ENCODE measurements at regions not wholly inside any gene's neighbourhood (a gene's known extent, or its start where the extent isn't known, plus 50 kb on each side); places are given as distances from the start of the nearest gene placed in this dataset.
A peak's percentile ranks its signal among the peaks of the same experiment; 100 is the strongest.

DNA sequence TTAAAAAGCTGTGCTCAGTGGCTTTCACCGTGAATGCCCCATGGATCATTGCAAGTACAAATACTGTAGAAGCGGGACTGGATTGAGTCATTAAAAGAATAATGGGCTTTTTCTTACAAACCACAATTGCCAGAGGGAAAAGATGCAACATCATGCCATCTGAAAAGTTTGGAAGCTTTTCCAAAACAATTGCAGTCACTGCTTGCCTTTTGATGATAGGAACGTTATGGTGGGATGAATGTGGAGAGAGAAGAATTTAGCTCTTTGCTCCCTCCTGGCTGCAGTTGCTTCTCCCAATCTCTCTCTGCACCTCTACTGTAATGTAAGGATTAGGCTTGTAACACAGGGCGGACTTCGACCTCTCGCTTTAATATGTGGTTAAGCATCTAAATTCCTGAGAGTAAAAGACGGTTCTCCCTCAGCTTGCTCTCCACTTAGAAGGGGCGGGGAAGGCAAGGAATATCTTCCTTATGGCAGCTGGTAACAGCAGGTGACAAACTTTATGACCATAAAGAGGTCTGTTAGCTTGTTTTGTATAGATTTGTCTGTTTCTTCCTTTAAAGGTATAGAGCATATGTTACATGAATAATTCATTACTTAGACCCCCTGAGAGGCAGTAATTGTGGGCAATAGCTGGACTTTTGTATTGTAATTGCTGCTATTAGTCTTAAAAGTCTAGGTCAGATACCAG lies 376.1 kb downstream of the UTRN start:
- ChIA-PET CTCF (ENCODE audit: partially characterized antibody) (interaction anchor here (0.6 to 2.6 kb wide), 5 partner anchors 43 to 513 kb away, joined by 3 to 6 read pairs (median 3); no protein-coding TSS in a partner anchor), POLR2A (ENCODE audit: partially characterized antibody) (interaction anchor here (1.5 kb wide), 1 partner anchor 41 kb away, joined by 4 read pairs; no protein-coding TSS in a partner anchor)
- Histone ChIP-seq H3K9me3 (ENCODE audit: insufficient read depth in 2 of 2, low read depth in 1 of 2, low read length in 1 of 2) (no peaks in the 10 kb centered on the region), H3K4ac (replicated peaks; ENCODE audit: insufficient read length, low read depth, low read length) (no peak overlapping the region), H3K18ac (ENCODE audit: extremely low read depth, low read length) (no peak overlapping the region; the same call in 1 of the 2 replicates), H2AK5ac (ENCODE audit: low read depth, low read length) (no peak overlapping the region), H3K23ac (ENCODE audit: insufficient read length) (no peak overlapping the region), H4K8ac (ENCODE audit: extremely low read depth, insufficient read depth, low read length) (no peak overlapping the region), H2AFZ (ENCODE audit: low read length) (no peak overlapping the region), H2BK120ac (replicated peaks; ENCODE audit: low read depth, low read length) (no peak overlapping the region), H2BK15ac (ENCODE audit: low read length) (no peak overlapping the region), H2BK20ac (ENCODE audit: low read length) (no peak overlapping the region), H3K4me2 (ENCODE audit: insufficient read depth in 1 of 2, low read depth in 2 of 2, low read length in 2 of 2) (peak overlapping the region; percentile 63 to 82), H4K20me1 (replicated peaks in 1 of 2; ENCODE audit: control insufficient read depth in 1 of 2, insufficient read depth in 2 of 2, low read length in 2 of 2) (no peaks in the 10 kb centered on the region), H3K14ac (ENCODE audit: insufficient read length) (no peak overlapping the region), H3K27ac (ENCODE audit: low read depth, low read length) (no peak overlapping the region), H3K56ac (replicated peaks; ENCODE audit: insufficient read length, low read depth, low read length) (no peak overlapping the region), H2BK12ac (ENCODE audit: low read depth, low read length) (no peak overlapping the region), H2BK5ac (ENCODE audit: low read depth, low read length) (no peak overlapping the region), H4K91ac (replicated peaks; ENCODE audit: insufficient read length, low read length) (no peak overlapping the region), H3K79me2 (ENCODE audit: control insufficient read depth in 1 of 2, insufficient read depth in 2 of 2, low read length in 2 of 2) (peaks cover 0 to 47% of the 10 kb centered on the region in 2 experiments; a peak in 2 of 4 replicates), H3K4me3 (ENCODE audit: extremely low read depth in 1 of 4, insufficient read depth in 2 of 4, low read depth in 3 of 4, low read length in 4 of 4) (peak overlapping the region; percentile 14 to 55 (median 25); a peak in 6 of 8 replicates), H3K23me2 (ENCODE audit: low read depth, low read length) (no peaks in the 10 kb centered on the region), H3K27me3 (replicated peaks in 1 of 4; ENCODE audit: control insufficient read depth in 3 of 4, extremely low read depth in 1 of 4, insufficient read depth in 3 of 4, low read length in 3 of 4) (no peaks in the 10 kb centered on the region), H3K4me1 (replicated peaks in 1 of 4; ENCODE audit: control insufficient read depth in 3 of 4, insufficient read depth in 4 of 4, low read length in 3 of 4) (peaks cover 8 to 45% (median 27%) of the 10 kb centered on the region in 4 experiments), H3K79me1 (ENCODE audit: low read depth, low read length) (no peaks in the 10 kb centered on the region; the same call in 1 of the 2 replicates), H3K36me3 (ENCODE audit: control insufficient read depth in 2 of 4, insufficient read depth in 4 of 4, low read length in 3 of 4) (no peaks in the 10 kb centered on the region), H3K9ac (replicated peaks in 1 of 4; ENCODE audit: extremely low read depth in 1 of 4, low read depth in 3 of 4, low read length in 3 of 4) (peak overlapping the region in 1 of 4 experiments; percentile 31; a peak in 1 of 7 replicates), H4K5ac (ENCODE audit: insufficient read length, low read depth, low read length) (no peak overlapping the region)
- no peak for DNase-seq (ENCODE audit: low read depth in 1 of 2, low spot score in 2 of 2)
- peak; percentile 60 for FAIRE-seq
- 0 out of 2 replicates have a peak, but pooled peaks have one; percentile 49 for TF ChIP-seq TEAD4 (IDR thresholded peaks at IDR 0.05; ENCODE audit: low read depth, low read length)
- 0 out of 4 replicates have a peak, but pooled peaks of 1 of the 2 experiments have one; percentile 34 for TF ChIP-seq SIN3A (conservative IDR thresholded peaks at IDR 0.05 in 1 of 2, IDR thresholded peaks at IDR 0.05 in 1 of 2; ENCODE audit: low read depth in 1 of 2, low read length in 2 of 2)
- TF ChIP-seq GTF2F1 (IDR thresholded peaks at IDR 0.05; ENCODE audit: borderline replicate concordance, low read depth, low read length), result no peak
- TF ChIP-seq NANOG (IDR thresholded peaks at IDR 0.05; ENCODE audit: insufficient read depth, low read depth, low read length, poor library complexity, severe bottlenecking), result peak; percentile 57
- no peak for TF ChIP-seq HDAC6 (IDR thresholded peaks at IDR 0.05; ENCODE audit: low read depth, low read length)
- peak; percentile 21 to 23; a peak in 2 of 4 replicates for TF ChIP-seq RAD21 (IDR thresholded peaks at IDR 0.05 in 1 of 2, conservative IDR thresholded peaks at IDR 0.05 in 1 of 2; ENCODE audit: low read depth in 2 of 2, low read length in 2 of 2)
- no peak for TF ChIP-seq POU5F1 (IDR thresholded peaks at IDR 0.05; ENCODE audit: low read depth, low read length)
- WGBS, 2 experiments (ENCODE audit: extremely low coverage in 1 of 2, insufficient coverage in 1 of 2, insufficient read length in 1 of 2, insufficient replicate concordance in 2 of 2, low coverage in 1 of 2, low lambda C conversion rate in 2 of 2, missing lambda C conversion rate in 1 of 2), result 41% methylated on average over 8 of the region's 8 CpGs; no CpG with 5 or more reads in 1 of the 2 experiments

Measured in H1 (cell line).